Activated naive CD4-positive, alpha-beta T cell treated with anti-CD3 and anti-CD28 coated beads, Interleukin-2, amount 50 U/mL, for 24 hours (primary cell): ENCODE measurements at regions not wholly inside any gene's neighbourhood (a gene's known extent, or its start where the extent isn't known, plus 50 kb on each side); places are given as distances from the start of the nearest gene placed in this dataset.

Experiments
- H3K27ac Mint-ChIP-seq: one replicate; pipeline ENCODE4 v1.8.0; 2021; ENCODE audit warnings: mild to moderate bottlenecking, mixed read lengths
- H3K27me3 Mint-ChIP-seq: one replicate; pipeline ENCODE4 v1.8.0; 2021; ENCODE audit warnings: mixed read lengths
- H3K36me3 Mint-ChIP-seq: one replicate; pipeline ENCODE4 v1.8.0; 2021; ENCODE audit warnings: mixed read lengths
- H3K4me1 Mint-ChIP-seq: one replicate; pipeline ENCODE4 v1.8.0; 2021; ENCODE audit warnings: mixed read lengths
- H3K4me3 Mint-ChIP-seq: one replicate; pipeline ENCODE4 v1.8.0; 2021; ENCODE audit warnings: mild to moderate bottlenecking, mixed read lengths
- H3K9me3 Mint-ChIP-seq: one replicate; pipeline ENCODE4 v1.8.0; 2021; ENCODE audit warnings: mixed read lengths

GRCh38 chr9:1617419-1617818, 397.7 kb upstream of the SMARCA2 start:
- no peaks in the 10 kb centered on the region for H3K36me3 Mint-ChIP-seq
- peaks cover 9% of the 10 kb centered on the region for H3K9me3 Mint-ChIP-seq
- no peak overlapping the region for H3K27ac Mint-ChIP-seq
- H3K4me1 Mint-ChIP-seq: no peaks in the 10 kb centered on the region
- H3K27me3 Mint-ChIP-seq: peaks cover 9% of the 10 kb centered on the region
- H3K4me3 Mint-ChIP-seq: no peak overlapping the region

GRCh38 chr9:1619915-1620710, 395.0 kb upstream of the SMARCA2 start:
- H3K27ac Mint-ChIP-seq: no peak overlapping the region
- H3K9me3 Mint-ChIP-seq: peaks cover 9% of the 10 kb centered on the region
- H3K36me3 Mint-ChIP-seq: no peaks in the 10 kb centered on the region
- H3K4me3 Mint-ChIP-seq: no peak overlapping the region
- H3K27me3 Mint-ChIP-seq: peaks cover 11% of the 10 kb centered on the region
- no peaks in the 10 kb centered on the region for H3K4me1 Mint-ChIP-seq

GRCh38 chr9:1637401-1637800, 377.7 kb upstream of the SMARCA2 start:
- H3K27me3 Mint-ChIP-seq: peaks cover 1% of the 10 kb centered on the region
- no peak overlapping the region for H3K4me3 Mint-ChIP-seq
- H3K9me3 Mint-ChIP-seq: no peaks in the 10 kb centered on the region
- H3K36me3 Mint-ChIP-seq: no peaks in the 10 kb centered on the region
- no peaks in the 10 kb centered on the region for H3K4me1 Mint-ChIP-seq
- no peak overlapping the region for H3K27ac Mint-ChIP-seq

- Mint-ChIP-seq H3K27me3 (peaks cover 1% of the 10 kb centered on the region), H3K27ac (no peak overlapping the region), H3K4me1 (no peaks in the 10 kb centered on the region), H3K4me3 (no peak overlapping the region), H3K9me3 (no peaks in the 10 kb centered on the region), H3K36me3 (no peaks in the 10 kb centered on the region)
These were observed 376.0 kb upstream of the SMARCA2 start for GRCh38 chr9:1639166-1639565.

- Mint-ChIP-seq H3K9me3 (no peaks in the 10 kb centered on the region), H3K4me1 (no peaks in the 10 kb centered on the region), H3K27ac (no peak overlapping the region), H3K36me3 (no peaks in the 10 kb centered on the region), H3K4me3 (no peak overlapping the region), H3K27me3 (peaks cover 10% of the 10 kb centered on the region)
These were observed 367.4 kb upstream of the SMARCA2 start for GRCh38 chr9:1647776-1648175.

GRCh38 chr9:1653282-1653681, 361.9 kb upstream of the SMARCA2 start:
- H3K27ac Mint-ChIP-seq: no peak overlapping the region
- H3K36me3 Mint-ChIP-seq: no peaks in the 10 kb centered on the region
- no peak overlapping the region for H3K4me3 Mint-ChIP-seq
- no peaks in the 10 kb centered on the region for H3K9me3 Mint-ChIP-seq
- H3K27me3 Mint-ChIP-seq: peaks cover 7% of the 10 kb centered on the region
- H3K4me1 Mint-ChIP-seq: no peaks in the 10 kb centered on the region

GRCh38 chr9:1658661-1659362, 356.3 kb upstream of the SMARCA2 start:
- Mint-ChIP-seq H3K36me3 (no peaks in the 10 kb centered on the region), H3K4me3 (no peak overlapping the region), H3K4me1 (no peaks in the 10 kb centered on the region), H3K27me3 (peaks cover 6% of the 10 kb centered on the region), H3K27ac (no peak overlapping the region), H3K9me3 (no peaks in the 10 kb centered on the region)

GRCh38 chr9:1659363-1659690, 355.8 kb upstream of the SMARCA2 start:
- H3K36me3 Mint-ChIP-seq: no peaks in the 10 kb centered on the region
- H3K27ac Mint-ChIP-seq: no peak overlapping the region
- H3K27me3 Mint-ChIP-seq: peaks cover 6% of the 10 kb centered on the region
- no peak overlapping the region for H3K4me3 Mint-ChIP-seq
- no peaks in the 10 kb centered on the region for H3K4me1 Mint-ChIP-seq
- H3K9me3 Mint-ChIP-seq: no peaks in the 10 kb centered on the region

GRCh38 chr9:1668441-1668840, 346.7 kb upstream of the SMARCA2 start:
- peaks cover 4% of the 10 kb centered on the region for H3K9me3 Mint-ChIP-seq
- no peaks in the 10 kb centered on the region for H3K4me1 Mint-ChIP-seq
- H3K36me3 Mint-ChIP-seq: peaks cover 2% of the 10 kb centered on the region
- H3K4me3 Mint-ChIP-seq: no peak overlapping the region
- no peak overlapping the region for H3K27ac Mint-ChIP-seq
- H3K27me3 Mint-ChIP-seq: peaks cover 5% of the 10 kb centered on the region

- Mint-ChIP-seq H3K27me3 (no peaks in the 10 kb centered on the region), H3K9me3 (no peaks in the 10 kb centered on the region), H3K36me3 (no peaks in the 10 kb centered on the region), H3K27ac (no peak overlapping the region), H3K4me1 (no peaks in the 10 kb centered on the region), H3K4me3 (no peak overlapping the region)
These were observed 341.8 kb upstream of the SMARCA2 start for GRCh38 chr9:1673300-1673699.

GRCh38 chr9:1676771-1677170, 338.4 kb upstream of the SMARCA2 start:
- peaks cover 2% of the 10 kb centered on the region for H3K27me3 Mint-ChIP-seq
- H3K27ac Mint-ChIP-seq: no peak overlapping the region
- H3K36me3 Mint-ChIP-seq: no peaks in the 10 kb centered on the region
- no peaks in the 10 kb centered on the region for H3K9me3 Mint-ChIP-seq
- H3K4me3 Mint-ChIP-seq: no peak overlapping the region
- no peaks in the 10 kb centered on the region for H3K4me1 Mint-ChIP-seq

- no peaks in the 10 kb centered on the region for H3K9me3 Mint-ChIP-seq
- peaks cover 15% of the 10 kb centered on the region for H3K27me3 Mint-ChIP-seq
- H3K4me1 Mint-ChIP-seq: no peaks in the 10 kb centered on the region
- no peak overlapping the region for H3K4me3 Mint-ChIP-seq
- no peak overlapping the region for H3K27ac Mint-ChIP-seq
- H3K36me3 Mint-ChIP-seq: no peaks in the 10 kb centered on the region
These were observed 331.2 kb upstream of the SMARCA2 start for GRCh38 chr9:1683951-1684350.

GRCh38 chr9:1698991-1699390, 316.2 kb upstream of the SMARCA2 start:
- Mint-ChIP-seq H3K36me3 (no peaks in the 10 kb centered on the region), H3K9me3 (no peaks in the 10 kb centered on the region), H3K27me3 (peaks cover 22% of the 10 kb centered on the region), H3K4me3 (no peak overlapping the region), H3K27ac (no peak overlapping the region), H3K4me1 (no peaks in the 10 kb centered on the region)

- no peaks in the 10 kb centered on the region for H3K9me3 Mint-ChIP-seq
- no peaks in the 10 kb centered on the region for H3K36me3 Mint-ChIP-seq
- H3K27me3 Mint-ChIP-seq: peaks cover 22% of the 10 kb centered on the region
- H3K27ac Mint-ChIP-seq: no peak overlapping the region
- H3K4me1 Mint-ChIP-seq: no peaks in the 10 kb centered on the region
- H3K4me3 Mint-ChIP-seq: no peak overlapping the region
These were observed 314.0 kb upstream of the SMARCA2 start for GRCh38 chr9:1701113-1701512.

GRCh38 chr9:1702701-1703100, 312.4 kb upstream of the SMARCA2 start:
- no peaks in the 10 kb centered on the region for H3K36me3 Mint-ChIP-seq
- no peak overlapping the region for H3K4me3 Mint-ChIP-seq
- no peak overlapping the region for H3K27ac Mint-ChIP-seq
- no peaks in the 10 kb centered on the region for H3K4me1 Mint-ChIP-seq
- H3K9me3 Mint-ChIP-seq: no peaks in the 10 kb centered on the region
- H3K27me3 Mint-ChIP-seq: peaks cover 20% of the 10 kb centered on the region

- H3K4me3 Mint-ChIP-seq: no peak overlapping the region
- H3K36me3 Mint-ChIP-seq: no peaks in the 10 kb centered on the region
These were observed 307.9 kb upstream of the SMARCA2 start for GRCh38 chr9:1707291-1707690.

More at GRCh38 chr9:1707291-1707690, 307.9 kb upstream of the SMARCA2 start:
- Mint-ChIP-seq H3K9me3 (no peaks in the 10 kb centered on the region), H3K27ac (no peak overlapping the region), H3K27me3 (peaks cover 13% of the 10 kb centered on the region), H3K4me1 (no peaks in the 10 kb centered on the region)
